Right hindlimb (tissue), 1 donor: ENCODE measurements at regions not wholly inside any gene's neighbourhood (a gene's known extent, or its start where the extent isn't known, plus 50 kb on each side); places are given as distances from the start of the nearest gene placed in this dataset.
"Not testable (repeated sequence)": the region's sequence is repeated elsewhere in the genome, so short reads cannot be mapped to it uniquely, and the experiment has no call there.

ENCODE experiments used
- DNase-seq: peaks from one replicate; pipeline ENCODE4 v3.0.0-alpha.2; 2018

DNA sequence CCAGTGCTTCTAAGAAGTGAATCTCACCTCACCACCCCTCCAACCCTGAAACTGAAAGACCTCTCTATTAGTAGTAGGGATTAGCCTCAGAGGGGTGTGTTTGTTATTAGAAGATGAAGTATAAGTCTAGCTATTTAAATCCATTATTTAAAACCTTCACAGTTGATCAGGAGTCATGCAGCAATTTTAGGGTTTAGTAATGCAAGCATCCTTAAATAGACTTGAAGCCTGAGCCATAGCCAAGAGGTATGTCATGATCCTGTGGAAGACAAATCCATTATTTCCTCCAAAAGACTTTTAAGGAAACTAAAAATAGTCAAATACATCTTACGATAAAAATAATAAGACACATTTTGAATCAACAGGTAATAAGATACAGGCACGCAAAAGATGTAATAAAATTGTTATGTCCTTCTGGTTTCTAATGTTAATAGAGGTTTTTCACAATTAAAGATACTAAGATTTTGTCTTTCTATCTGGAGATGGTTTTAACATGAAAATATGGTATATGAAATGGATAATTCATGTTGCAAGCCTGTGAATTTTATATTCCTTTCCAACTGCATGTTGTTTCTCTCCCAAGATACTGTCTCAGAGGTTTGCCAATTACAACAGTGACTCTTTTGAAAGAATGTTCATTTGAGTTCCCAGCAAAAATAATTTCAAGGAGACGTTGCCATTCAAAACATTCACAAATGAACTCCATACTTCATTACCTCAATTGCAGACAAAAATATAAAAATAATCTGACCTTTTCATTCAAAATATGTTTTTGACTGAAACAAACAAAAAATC lies 68.0 kb downstream of the LUZP4 start:
- DNase-seq, result no peak

DNA sequence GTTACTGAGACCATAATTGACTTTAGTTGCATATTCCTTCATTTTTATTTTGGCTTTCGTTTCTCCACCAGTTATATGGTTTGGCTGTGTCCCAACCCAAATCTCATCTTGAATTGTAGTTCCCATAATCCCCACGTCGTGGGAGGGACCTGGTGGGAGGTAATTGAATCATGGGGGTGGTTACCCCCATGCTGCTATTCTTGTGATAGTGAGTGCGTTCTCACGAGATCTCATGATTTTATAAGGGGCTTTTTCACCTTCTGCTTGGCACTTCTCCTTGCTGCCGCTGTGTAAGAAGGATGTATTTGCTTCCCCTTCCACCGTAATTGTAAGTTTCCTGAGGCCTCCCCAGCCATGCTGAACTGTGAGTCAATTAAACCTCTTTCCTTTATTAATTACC lies 70.0 kb downstream of the LUZP4 start:
- DNase-seq, result not testable (repeated sequence)

DNA sequence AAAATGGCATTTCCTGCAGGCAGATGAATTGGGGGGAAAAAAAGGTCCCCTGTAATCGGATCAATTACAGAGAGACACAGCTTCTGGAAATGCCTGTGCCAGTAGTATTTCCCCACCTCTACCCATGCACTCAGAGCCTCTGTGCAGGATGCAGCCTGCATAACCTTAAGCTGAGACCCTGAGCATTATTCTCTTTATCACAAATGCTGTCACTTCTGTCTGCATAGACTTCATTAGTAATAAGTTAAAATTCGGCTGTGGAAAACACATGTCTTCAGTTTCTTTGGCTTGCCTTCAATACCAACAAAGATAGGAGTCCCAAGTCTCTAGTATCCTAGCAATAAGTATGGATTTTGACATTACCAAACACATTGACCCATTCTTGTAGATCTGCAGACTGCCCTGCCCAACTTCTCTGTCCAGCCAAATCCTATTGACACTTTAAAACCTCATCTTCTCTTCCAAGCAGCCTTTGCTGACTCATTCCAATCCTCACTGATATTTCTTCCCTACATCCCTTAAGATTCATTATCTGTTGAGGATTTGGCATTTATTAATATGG lies 70.8 kb downstream of the LUZP4 start:
- DNase-seq, result no peak

DNA sequence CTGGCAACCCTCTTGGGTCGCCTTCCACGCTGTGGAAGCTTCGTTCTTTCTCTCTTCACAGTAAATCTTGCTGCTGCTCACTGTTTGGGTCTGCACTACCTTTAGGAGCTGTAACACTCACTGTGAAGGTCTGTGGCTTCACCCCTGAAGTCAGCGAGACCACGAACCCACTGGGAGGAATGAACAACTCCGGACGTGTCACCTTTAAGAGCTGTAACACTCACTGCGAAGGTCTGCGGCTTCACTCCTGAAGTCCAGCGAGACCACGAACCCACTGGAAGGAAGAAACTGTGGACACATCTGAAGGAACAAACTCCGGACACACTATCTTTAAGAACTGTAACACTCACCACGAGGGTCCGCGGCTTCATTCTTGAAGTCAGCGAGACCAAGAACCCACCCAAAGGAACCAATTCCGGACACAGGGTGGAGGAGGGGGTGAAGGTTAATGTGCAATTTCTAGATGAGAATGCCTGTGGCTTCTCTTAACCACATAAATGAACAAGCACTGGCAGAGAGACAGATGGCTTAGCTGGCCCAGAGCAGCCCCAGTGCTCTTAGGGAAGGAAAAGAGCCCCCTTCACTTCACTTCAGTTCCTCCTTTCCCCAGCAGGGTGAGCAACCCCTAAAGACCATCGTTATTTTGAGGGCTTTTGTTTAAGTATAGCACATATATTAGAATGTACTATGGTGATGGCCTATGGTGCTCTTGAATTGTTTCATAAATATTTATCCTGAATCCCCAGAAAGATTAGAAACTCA lies 73.0 kb downstream of the LUZP4 start:
- no peak for DNase-seq

DNA sequence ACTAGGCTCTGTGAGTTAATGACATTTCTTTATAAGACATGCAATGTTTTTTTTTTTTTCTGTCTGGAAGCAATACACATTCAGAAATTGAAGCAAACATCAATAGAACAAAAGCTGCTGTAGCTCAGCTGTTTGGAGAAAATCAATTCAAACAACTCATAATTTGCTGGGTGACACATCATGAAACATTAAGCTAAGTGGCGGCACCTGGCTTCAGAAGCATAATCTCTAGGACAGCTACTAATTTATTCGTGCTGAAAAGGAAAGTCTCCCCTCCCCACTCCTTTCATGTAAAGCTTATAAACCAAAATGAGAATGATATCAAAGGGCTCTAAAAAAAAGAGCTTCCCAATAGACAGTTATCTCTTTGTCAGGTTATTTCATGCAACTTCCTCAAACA lies 73.9 kb downstream of the LUZP4 start:
- DNase-seq, result no peak

DNA sequence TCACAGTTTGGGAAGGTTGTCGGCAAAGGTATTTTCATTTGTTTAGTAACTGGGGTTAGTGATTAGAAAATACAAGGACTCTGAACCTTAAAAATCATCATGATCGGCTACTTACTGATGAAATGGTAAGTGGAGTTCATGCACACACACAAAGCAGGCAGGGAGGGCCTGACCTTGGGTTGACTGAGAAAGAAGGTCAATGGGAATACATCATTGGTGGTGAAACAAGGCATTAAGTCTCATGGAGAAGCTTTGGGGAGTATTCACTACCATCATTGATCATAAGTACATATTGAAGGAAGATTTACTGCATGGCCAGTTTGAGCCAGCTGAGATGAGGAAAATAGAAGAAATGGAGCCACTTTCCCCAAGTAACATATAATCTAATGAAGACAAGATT lies 74.4 kb downstream of the LUZP4 start:
- DNase-seq, result no peak

DNA sequence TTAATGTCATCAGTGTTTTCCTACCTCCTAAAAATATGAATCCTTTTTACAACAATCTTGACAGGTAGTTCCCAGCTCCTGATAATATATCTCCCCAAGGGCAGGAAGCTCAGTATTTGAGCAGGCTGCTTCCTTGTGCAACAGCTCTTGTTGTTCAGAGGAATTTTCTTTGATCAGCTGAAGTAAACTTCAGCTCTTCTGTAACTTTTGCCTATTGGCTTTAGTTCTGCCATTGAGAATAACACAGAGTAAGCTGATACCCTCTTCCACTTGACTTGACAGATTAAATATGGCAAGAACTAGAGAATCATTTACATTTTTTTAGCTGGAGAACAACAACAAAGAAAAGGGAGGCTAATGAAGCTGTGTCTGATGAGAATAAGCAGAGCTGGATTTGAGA lies 75.2 kb downstream of the LUZP4 start:
- DNase-seq, result no peak

DNA sequence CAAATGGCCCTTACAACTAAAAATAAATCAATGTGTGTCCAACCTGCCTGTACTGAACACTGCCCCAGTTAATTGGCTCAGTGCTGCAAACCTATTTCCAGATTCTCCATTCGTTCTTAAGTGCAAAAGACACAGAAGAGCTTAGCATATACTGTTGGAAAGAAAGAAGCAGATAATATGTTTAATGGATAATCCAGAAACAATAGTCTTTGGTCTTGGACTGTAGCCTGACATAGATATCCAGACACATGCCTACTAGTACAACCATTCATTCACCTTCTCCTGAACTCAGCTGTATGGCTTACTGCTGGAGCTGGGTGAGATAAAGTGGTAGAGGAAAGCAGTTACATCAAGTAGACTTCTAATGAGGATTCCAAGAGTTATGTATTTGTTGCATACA lies 77.0 kb downstream of the LUZP4 start:
- no peak for DNase-seq

DNA sequence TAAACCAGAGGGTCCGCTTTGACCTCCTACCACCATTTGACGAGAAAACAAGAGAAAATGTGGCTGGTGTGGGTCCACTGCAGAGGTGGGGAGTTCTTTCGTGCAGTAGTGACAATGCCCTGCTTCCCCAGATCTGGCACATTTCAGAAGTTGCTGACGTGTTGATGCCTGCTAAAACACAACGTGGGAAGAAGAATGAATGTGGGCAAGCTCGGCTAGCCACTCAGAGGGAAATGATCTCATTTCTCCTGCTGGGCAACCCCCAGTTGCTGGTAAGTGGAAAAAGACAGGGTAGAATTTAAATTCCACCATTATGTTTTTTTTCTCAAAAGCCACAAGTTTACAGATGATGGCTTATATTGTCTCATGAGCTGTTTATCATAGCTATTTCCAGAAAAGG lies 77.9 kb downstream of the LUZP4 start:
- DNase-seq, result no peak

DNA sequence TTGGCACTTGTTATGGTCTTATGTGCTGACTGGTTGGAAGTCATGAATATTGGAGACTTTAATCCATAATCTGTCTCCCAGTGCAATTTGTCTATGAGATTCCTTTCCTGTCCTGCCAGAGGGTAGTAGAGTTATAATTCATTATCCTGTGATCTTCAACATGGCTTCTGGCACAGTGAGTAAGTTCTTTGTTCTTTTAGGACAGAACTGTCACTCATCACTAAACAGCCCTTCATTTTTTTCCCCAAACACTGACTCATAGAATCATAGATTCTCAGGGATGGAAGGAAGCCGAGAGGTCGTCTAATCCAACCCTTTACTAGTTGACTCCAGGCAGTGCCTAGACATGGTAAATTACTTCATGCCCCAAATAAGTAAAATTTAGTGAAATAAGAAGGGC lies 78.4 kb downstream of the LUZP4 start:
- no peak for DNase-seq

DNA sequence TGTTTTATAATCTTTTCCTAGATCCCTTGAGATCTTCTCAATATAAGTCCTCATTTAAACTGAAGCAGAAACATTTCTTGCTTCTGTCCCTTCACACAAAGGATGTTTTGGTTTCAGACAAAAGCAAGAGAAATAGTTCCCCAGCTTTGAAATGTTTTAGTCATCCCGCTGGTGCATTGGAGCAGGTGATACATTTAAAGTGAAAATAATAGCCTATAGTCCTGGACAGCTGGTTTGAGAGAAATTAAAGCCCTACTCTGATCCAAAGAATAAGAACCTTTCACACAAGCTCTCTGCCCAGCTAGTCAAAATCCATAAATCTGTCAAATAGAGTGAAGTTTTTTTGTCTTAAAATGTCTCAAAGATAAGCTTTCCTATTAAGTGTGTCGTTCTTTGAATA lies 79.4 kb downstream of the LUZP4 start:
- DNase-seq, result no peak

DNA sequence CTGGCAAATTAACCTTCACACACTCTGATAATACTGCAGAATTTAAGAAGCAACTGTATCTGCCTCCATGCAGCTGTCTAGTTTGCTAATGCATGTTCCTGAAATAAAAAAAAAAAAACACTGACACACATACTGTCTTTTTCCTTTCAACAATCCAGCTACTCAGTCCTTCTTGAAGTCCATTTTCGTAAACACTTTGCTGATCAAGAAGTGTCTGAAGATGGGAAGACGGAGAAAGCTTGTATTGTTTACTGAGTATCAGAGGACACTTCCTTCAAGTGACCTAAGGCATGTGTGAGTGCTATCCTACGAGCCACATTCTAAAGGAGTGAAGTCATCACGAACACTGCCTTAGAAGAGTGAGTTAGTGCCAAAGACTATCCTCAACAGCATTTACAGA lies 82.6 kb downstream of the LUZP4 start:
- DNase-seq, result no peak

DNA sequence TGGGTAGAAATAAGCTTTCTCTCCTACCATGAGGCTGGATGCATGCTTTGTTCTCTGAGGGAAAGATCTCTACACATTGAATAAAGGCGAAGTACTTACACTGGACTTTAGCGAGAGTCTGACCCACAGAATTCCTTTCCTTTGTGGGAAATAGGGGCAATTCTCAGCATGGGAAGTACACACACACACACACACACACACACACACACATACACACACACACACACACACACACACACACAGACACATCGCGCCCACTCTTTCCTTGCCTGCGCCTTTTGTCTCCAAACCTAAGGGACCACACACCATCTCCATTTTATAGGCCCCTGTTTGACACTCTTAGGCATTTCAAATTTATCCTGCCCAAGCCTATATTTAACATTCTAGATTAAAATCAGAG lies 83.8 kb downstream of the LUZP4 start:
- DNase-seq, result no peak

DNA sequence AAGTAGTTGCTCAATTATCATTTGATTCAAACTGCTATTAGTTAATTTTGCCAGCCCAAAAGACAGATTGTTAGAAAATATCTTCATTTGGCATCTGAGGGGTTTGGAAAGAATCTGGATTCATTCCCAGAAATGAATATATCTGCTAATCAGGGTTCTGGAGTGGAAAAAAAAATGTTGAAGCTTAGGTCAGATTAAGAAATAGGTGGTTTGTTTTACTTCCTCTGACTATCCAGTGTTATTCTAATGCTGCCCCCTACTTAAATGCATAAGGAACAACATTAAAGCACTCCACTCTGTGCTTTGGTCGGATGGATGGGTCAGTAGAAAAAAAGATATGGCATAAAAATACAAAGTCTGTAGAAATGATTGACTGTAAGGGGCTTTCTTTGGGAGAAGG lies 89.0 kb downstream of the LUZP4 start:
- DNase-seq, result no peak

DNA sequence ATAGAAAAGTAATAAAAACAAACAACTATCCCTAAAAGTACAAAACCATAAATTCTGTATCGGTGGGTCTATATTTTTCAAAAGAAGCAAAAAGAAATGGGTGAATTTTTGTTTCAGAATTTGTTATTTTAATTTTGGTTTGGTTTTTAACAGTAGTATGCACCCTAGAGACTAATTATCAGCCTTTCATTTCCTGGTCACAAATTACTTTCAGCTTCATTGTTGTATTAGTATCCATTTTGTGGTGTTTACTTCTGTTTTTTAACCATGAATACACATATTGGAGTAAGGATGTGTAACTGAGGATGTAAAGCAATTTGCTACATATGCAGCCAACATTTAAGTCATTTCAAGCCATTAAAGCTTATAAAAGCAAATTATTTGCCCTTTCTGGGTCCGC lies 97.8 kb downstream of the LUZP4 start:
- no peak for DNase-seq

DNA sequence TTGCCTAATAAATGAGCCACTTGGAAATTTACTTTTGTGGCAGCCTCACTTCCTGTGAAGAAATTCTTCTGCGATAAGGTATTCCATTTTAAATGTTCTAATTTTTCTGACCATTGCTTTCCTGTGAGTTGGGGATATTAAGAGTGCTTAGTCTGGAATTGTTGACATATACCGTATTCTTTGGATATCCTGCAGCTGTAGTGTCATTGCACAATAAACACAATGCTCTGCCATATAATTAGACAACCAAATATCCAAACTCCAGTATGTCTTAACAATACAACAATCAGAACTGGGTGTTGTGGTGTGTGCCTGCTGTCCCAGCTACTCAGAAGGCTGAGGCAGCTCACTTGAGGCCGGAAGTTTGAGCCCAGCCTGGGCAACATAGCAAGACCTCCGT lies 99.4 kb downstream of the LUZP4 start:
- DNase-seq, result no peak

DNA sequence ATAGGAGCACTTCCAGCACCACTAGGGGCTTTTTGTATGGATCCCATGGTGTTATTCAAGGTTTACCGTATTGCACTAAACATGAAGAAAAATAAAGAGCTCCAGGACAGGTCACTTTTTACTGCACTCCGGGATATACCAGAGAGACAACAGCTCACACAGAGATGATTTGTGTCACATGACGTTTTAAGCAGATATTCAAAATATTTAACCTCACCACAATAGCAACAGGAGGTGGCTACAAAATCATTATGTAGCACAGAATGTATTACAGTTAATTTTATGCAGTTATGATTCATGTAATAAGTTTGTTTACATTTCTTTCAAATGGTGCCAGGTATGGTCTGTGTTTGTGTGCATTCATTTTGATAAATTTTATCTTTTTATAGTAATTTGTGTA lies 100.6 kb downstream of the LUZP4 start:
- no peak for DNase-seq

DNA sequence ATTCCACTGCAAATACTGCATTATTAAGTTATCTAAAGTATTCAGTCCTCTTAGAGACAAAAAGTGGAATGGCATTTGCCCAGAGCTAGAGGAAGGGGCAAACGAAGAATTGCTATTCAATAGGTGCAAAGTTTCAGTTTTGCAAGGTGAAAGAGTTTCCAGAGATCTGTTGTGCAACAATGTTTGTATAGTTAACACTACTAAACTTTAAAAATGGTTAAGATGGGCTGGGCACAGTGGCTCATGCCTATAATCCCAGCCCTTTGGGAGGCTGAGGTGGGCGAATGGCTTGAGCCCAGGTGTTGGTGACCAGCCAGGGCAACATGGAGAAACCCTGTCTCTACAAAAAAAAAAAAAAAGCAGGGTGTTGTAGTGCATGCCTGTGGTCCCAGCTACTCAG lies 102.5 kb downstream of the LUZP4 start:
- no peak for DNase-seq

DNA sequence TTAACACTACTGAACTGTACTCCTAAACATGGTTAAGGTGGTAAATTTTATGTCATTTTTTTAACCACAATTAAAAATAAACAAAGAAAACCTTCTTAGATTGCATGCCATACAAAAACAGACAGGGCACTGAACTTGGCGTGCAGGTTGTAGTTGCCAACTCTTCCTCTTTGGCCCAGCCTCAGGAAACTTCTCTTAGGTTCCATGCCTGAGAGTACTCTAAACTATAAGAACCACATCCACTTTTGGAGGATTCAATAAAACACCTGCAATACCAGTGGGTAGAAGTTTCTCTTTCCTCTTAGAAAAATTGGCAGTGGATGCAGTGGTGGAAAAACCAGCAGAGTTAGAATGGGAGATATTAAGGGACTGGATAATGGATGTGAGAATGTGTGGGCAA lies 103.4 kb downstream of the LUZP4 start:
- DNase-seq, result no peak

DNA sequence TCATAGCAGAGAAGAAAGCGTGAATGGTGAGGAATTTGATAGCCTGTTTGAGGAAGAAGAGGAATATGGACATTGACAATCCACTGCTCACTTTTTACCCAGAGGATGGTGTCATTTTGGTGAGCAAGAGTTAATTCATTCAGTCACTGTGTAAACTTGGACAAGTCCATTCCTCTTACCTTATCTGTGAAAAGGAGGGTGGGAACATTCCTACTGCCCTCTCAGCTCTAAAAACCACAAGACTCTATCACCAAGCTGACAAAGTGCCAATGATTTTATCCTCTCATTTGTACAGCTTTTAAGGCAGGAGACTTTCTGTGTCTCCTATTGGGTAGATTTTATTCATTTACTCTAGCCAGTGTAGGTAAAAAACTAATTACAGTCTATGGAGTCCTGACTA lies 103.8 kb downstream of the LUZP4 start:
- no peak for DNase-seq

DNA sequence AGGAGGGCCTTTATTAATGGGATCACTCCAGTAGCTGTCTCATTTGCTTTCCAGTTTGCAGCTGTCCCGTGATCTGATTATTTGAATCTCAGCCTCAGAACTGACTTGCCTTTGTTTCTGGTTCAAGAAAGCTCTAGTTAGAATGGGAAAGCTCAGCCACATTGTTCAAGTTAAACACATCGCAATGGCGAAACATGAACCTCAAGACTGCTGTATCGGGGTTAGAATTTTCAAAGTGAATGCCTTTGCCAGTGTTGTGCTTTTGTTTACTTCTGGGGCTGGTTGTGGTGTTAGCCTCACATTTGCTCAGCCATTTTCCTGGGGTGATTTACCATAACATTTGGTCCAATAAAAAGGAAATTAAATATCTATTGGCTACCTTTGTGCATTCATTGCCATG lies 105.3 kb downstream of the LUZP4 start:
- not testable (repeated sequence) for DNase-seq

DNA sequence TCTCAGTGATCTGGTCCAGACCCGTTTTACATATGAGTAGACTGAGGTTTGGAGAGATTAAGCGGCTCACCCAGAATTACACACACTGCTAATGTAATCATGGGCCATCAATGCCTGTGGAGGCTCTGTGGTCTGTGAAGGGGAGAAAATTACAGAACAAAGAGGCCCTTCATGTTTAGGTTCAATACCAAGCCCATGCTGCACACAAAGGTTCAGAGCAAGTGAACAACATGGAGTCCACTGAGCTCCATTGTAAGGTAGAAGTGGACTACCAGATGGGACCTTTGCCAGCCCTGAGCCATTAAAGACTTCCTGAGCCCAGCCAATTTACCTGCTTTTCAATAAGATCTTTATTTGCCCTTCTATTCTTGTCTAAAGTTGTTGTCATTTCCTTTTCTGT lies 109.8 kb downstream of the LUZP4 start:
- no peak for DNase-seq

DNA sequence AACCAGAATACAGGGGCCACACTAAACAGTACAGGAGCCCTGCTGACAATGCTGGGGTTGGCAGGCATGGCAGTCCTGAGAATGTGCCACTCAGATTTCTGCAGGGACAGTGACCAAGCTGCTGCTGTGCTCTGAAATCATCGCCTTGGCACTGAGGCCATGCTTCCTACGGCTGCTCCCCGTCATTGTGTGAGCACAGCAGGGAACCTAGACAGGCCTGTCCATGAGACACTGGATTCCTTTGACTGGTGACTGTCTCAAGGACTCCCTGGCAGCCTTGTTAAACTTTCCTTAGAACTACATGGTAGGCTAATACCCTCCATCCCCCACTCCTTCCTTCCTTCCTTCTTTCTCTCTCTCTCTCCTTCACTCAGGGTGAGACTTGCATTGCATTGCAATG lies 111.4 kb downstream of the LUZP4 start:
- no peak for DNase-seq

DNA sequence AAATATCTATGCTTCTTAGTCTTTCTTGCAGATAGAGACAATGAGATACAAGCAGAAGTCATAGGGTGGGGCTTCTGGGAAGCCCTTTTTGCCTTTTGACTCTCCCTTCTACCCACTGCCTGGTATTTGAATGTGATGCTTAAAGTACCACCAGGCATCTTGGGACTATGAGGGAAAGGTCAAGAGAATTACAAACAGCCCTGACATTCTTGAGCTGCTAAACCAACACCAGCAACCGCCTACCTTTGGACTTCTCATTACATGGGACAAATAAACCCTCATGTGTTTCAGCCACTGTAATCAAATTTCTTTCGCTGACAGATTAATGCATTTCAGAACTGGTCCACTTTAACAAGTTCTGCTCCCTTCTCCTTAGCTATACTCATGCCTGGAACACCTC lies 112.8 kb downstream of the LUZP4 start:
- no peak for DNase-seq
